H9 (cell line): ENCODE measurements at regions not wholly inside any gene's neighbourhood (a gene's known extent, or its start where the extent isn't known, plus 50 kb on each side); places are given as distances from the start of the nearest gene placed in this dataset.

Source experiments
- DNase-seq: peaks from one replicate; pipeline ENCODE4 v3.0.0-alpha.2; 2017
- H2AFZ ChIP-seq: one replicate; pipeline ENCODE4 v1.6.1; 2013; ENCODE audit warnings: mild to moderate bottlenecking, low read length, control low read depth, moderate library complexity
- H2AK5ac ChIP-seq: 2 replicates; pipeline ENCODE4 v1.6.1; 2013; ENCODE audit warnings: low read length, control low read depth, mixed read lengths; ENCODE audit not compliant: insufficient read length
- H2BK120ac ChIP-seq: one replicate; pipeline ENCODE4 v1.6.1; 2013; ENCODE audit warnings: low read depth, mild to moderate bottlenecking, low read length, control low read depth, inconsistent platforms; ENCODE audit not compliant: poor library complexity, severe bottlenecking
- H2BK12ac ChIP-seq: 2 replicates; pipeline ENCODE4 v1.6.1; 2013; ENCODE audit warnings: low read length, control low read depth, mixed read lengths, low read depth; ENCODE audit not compliant: insufficient read length
- H2BK15ac ChIP-seq: 2 replicates; pipeline ENCODE4 v1.6.1; 2013; ENCODE audit warnings: low read depth, low read length, control low read depth
- H2BK20ac ChIP-seq: one replicate; pipeline ENCODE4 v1.6.1; 2013; ENCODE audit warnings: low read depth, mild to moderate bottlenecking, low read length, control low read depth, inconsistent platforms; ENCODE audit not compliant: poor library complexity, severe bottlenecking
- H2BK5ac ChIP-seq: 2 replicates; pipeline ENCODE4 v1.6.1; 2013; ENCODE audit warnings: low read length, control low read depth, mixed read lengths; ENCODE audit not compliant: insufficient read length
- H3K14ac ChIP-seq: 2 replicates; pipeline ENCODE4 v1.6.1; 2013; ENCODE audit warnings: low read length, control low read depth; ENCODE audit not compliant: insufficient read depth
- H3K18ac ChIP-seq: 2 replicates; pipeline ENCODE4 v1.6.1; 2013; ENCODE audit warnings: low read depth, mild to moderate bottlenecking, mixed read lengths, low read length, control low read depth; ENCODE audit not compliant: insufficient read length
- H3K23ac ChIP-seq: 2 replicates; pipeline ENCODE4 v1.6.1; 2013; ENCODE audit warnings: low read length, control low read depth, mixed read lengths, low read depth; ENCODE audit not compliant: insufficient read length
- H3K23me2 ChIP-seq: 2 replicates; pipeline ENCODE4 v1.6.1; 2013; ENCODE audit warnings: low read depth, mild to moderate bottlenecking, mixed read lengths, low read length, control low read depth; ENCODE audit not compliant: insufficient read length, poor library complexity, severe bottlenecking
- H3K27ac ChIP-seq: 2 replicates; pipeline ENCODE4 v1.5.1; 2013; ENCODE audit warnings: low read length, control low read depth, mixed read lengths, low read depth; ENCODE audit not compliant: insufficient read length
- H3K27me3 ChIP-seq: 2 replicates; pipeline ENCODE4 v1.6.1; 2013; ENCODE audit warnings: low read length, control low read depth, inconsistent platforms; ENCODE audit not compliant: insufficient read depth
- H3K4ac ChIP-seq: 2 replicates; pipeline ENCODE4 v1.6.1; 2013; ENCODE audit warnings: low read depth, mild to moderate bottlenecking, control low read depth, inconsistent platforms, low read length, moderate library complexity
- H3K4me1 ChIP-seq: 2 replicates; pipeline ENCODE4 v1.6.1; 2013; ENCODE audit warnings: low read length, control low read depth, inconsistent platforms; ENCODE audit not compliant: insufficient read depth
- H3K4me2 ChIP-seq: 2 replicates; pipeline ENCODE4 v1.6.1; 2013; ENCODE audit warnings: low read length, control low read depth, mixed read lengths; ENCODE audit not compliant: insufficient read length, insufficient read depth
- H3K56ac ChIP-seq: 2 replicates; pipeline ENCODE4 v1.6.1; 2013; ENCODE audit warnings: low read depth, mild to moderate bottlenecking, mixed read lengths, low read length, control low read depth; ENCODE audit not compliant: insufficient read length
- H3K79me1 ChIP-seq: 2 replicates; pipeline ENCODE4 v1.6.1; 2013; ENCODE audit warnings: low read depth, mild to moderate bottlenecking, moderate library complexity, low read length, control low read depth, inconsistent platforms; ENCODE audit not compliant: insufficient read depth, poor library complexity, severe bottlenecking
- H3K79me2 ChIP-seq: 2 replicates; pipeline ENCODE4 v1.6.1; 2013; ENCODE audit warnings: low read length, control low read depth, inconsistent platforms; ENCODE audit not compliant: insufficient read depth
- H3K9ac ChIP-seq: 2 replicates; pipeline ENCODE4 v1.6.1; 2013; ENCODE audit warnings: low read length, control low read depth, mixed read lengths; ENCODE audit not compliant: insufficient read length; ENCODE audit errors: extremely low read depth
- H3K9me3 ChIP-seq: one replicate; pipeline ENCODE4 v1.6.1; 2013; ENCODE audit warnings: low read depth, low read length, inconsistent platforms; ENCODE audit not compliant: control insufficient read depth
- H3T11ph ChIP-seq: one replicate; pipeline ENCODE4 v1.6.1; 2013; ENCODE audit warnings: mild to moderate bottlenecking, low read length, control low read depth, inconsistent platforms
- H4K20me1 ChIP-seq: one replicate; pipeline ENCODE4 v1.6.1; 2013; ENCODE audit not compliant: control insufficient read depth, insufficient read length, insufficient read depth
- H4K5ac ChIP-seq: 2 replicates; pipeline ENCODE4 v1.6.1; 2013; ENCODE audit warnings: low read depth, mild to moderate bottlenecking, mixed read lengths, low read length, control low read depth; ENCODE audit not compliant: insufficient read length
- H4K8ac ChIP-seq: replicated peaks from 2 replicates; pipeline ENCODE4 v1.6.1; 2013; ENCODE audit warnings: low read length, control low read depth, mixed read lengths, low read depth; ENCODE audit not compliant: insufficient read length
- H4K91ac ChIP-seq: 2 replicates; pipeline ENCODE4 v1.6.1; 2013; ENCODE audit warnings: low read depth, mild to moderate bottlenecking, moderate library complexity, mixed read lengths, low read length, control low read depth; ENCODE audit not compliant: insufficient read length
- H3K27ac Mint-ChIP-seq, 3 experiments: 2 replicates in 2 of 3; 3 replicates in 1 of 3; pipeline ENCODE4 v1.8.0; 2020 to 2021; ENCODE audit warnings: mixed read lengths in 3 of 3, mild to moderate bottlenecking in 1 of 3, moderate library complexity in 1 of 3
- H3K27me3 Mint-ChIP-seq: 2 replicates; pipeline ENCODE4 v1.8.0; 2021; ENCODE audit warnings: low read depth, mild to moderate bottlenecking, moderate library complexity, mixed read lengths
- H3K36me3 Mint-ChIP-seq, 3 experiments: 2 replicates in 2 of 3; 3 replicates in 1 of 3; pipeline ENCODE4 v1.8.0; 2020 to 2021; ENCODE audit warnings: low read depth in 3 of 3, mixed read lengths in 3 of 3; ENCODE audit not compliant: insufficient read depth in 1 of 3
- H3K4me1 Mint-ChIP-seq, 2 experiments: 2 replicates each; pipeline ENCODE4 v1.8.0; 2020; ENCODE audit warnings: mixed read lengths in 2 of 2
- H3K4me3 Mint-ChIP-seq, 2 experiments: 2 replicates in 1 of 2; 3 replicates in 1 of 2; pipeline ENCODE4 v1.8.0; 2020 to 2021; ENCODE audit warnings: mild to moderate bottlenecking in 2 of 2, mixed read lengths in 2 of 2, moderate library complexity in 1 of 2
- H3K9me3 Mint-ChIP-seq, 2 experiments: 2 replicates in 1 of 2; 3 replicates in 1 of 2; pipeline ENCODE4 v1.8.0; 2020; ENCODE audit warnings: mild to moderate bottlenecking in 2 of 2, mixed read lengths in 2 of 2, moderate library complexity in 1 of 2
- CTCF ChIP-seq: fragments of 200-600 bp; sonication (generic); conservative IDR thresholded peaks from 3 replicates; pipeline ENCODE4 v1.8.0; 2021; ENCODE audit warnings: antibody characterized with exemption, mild to moderate bottlenecking
- WGBS: extraction: QIAGEN DNeasy Blood & Tissue Kit; methylation state at CpG from one replicate; pipeline ENCODE4 v1.1.7; 2013; ENCODE audit warnings: missing lambda C conversion rate, low lambda C conversion rate, mixed read lengths; ENCODE audit not compliant: insufficient read length; ENCODE audit errors: extremely low coverage; 5-methylcytosine and 5-hydroxymethylcytosine counted together

- no peaks in the 10 kb centered on the region for H3K23me2 ChIP-seq
- no CpG with 5 or more reads among the region's 2 CpGs for WGBS
- no peak overlapping the region for H2BK12ac ChIP-seq
- no peak overlapping the region for H3K56ac ChIP-seq
- no peak overlapping the region for H3K4me3 Mint-ChIP-seq
- H3K4me1 ChIP-seq = no peaks in the 10 kb centered on the region
- no peak overlapping the region for H3K23ac ChIP-seq
- H3T11ph ChIP-seq = no peak overlapping the region
- no peak overlapping the region for H3K18ac ChIP-seq
- H3K4me2 ChIP-seq = no peak overlapping the region
- no peaks in the 10 kb centered on the region for H4K20me1 ChIP-seq
- no peaks in the 10 kb centered on the region for H3K9me3 ChIP-seq
- peaks cover 0 to 3% (median 0%) of the 10 kb centered on the region in 3 experiments; a peak in 1 of 7 replicates for H3K36me3 Mint-ChIP-seq
- no peaks in the 10 kb centered on the region for H3K79me2 ChIP-seq
- no peak overlapping the region for H4K5ac ChIP-seq
- no peak overlapping the region for H4K8ac ChIP-seq
- no peak overlapping the region for H2BK5ac ChIP-seq
- no peak for DNase-seq
- H3K4ac ChIP-seq = no peak overlapping the region
- no peaks in the 10 kb centered on the region for H3K27me3 ChIP-seq
- H3K9me3 Mint-ChIP-seq = peaks cover 0 to 13% of the 10 kb centered on the region in 2 experiments; a peak in 3 of 5 replicates
- H2BK20ac ChIP-seq = no peak overlapping the region
- no peak overlapping the region for H3K14ac ChIP-seq
- H2BK120ac ChIP-seq = no peak overlapping the region
- H3K27ac Mint-ChIP-seq = no peak overlapping the region; a peak in 1 of 7 replicates
- no peak overlapping the region for H2BK15ac ChIP-seq
- H2AFZ ChIP-seq = no peak overlapping the region
- H3K9ac ChIP-seq = no peak overlapping the region
- H3K4me1 Mint-ChIP-seq = no peaks in the 10 kb centered on the region
- H4K91ac ChIP-seq = no peak overlapping the region
- no peak overlapping the region for H2AK5ac ChIP-seq
- no peaks in the 10 kb centered on the region for H3K27me3 Mint-ChIP-seq
- H3K79me1 ChIP-seq = no peaks in the 10 kb centered on the region
- TF ChIP-seq CTCF = no peak
- H3K27ac ChIP-seq = no peak overlapping the region
These were observed 293.0 kb upstream of the SPHKAP start for GRCh38 chr2:228474466-228474865.
